HG03432 (cell line): ENCODE measurements at regions not wholly inside any gene's neighbourhood (a gene's known extent, or its start where the extent isn't known, plus 50 kb on each side); places are given as distances from the start of the nearest gene placed in this dataset.
"Not testable (repeated sequence)": the region's sequence is repeated elsewhere in the genome, so short reads cannot be mapped to it uniquely, and the experiment has no call there.

Source experiments
- ATAC-seq: cut with Tn5 transposase; IDR thresholded peaks from one replicate; pipeline ENCODE4 v1.9.1; 2021; ENCODE audit warnings: mild to moderate bottlenecking, moderate library complexity; ENCODE audit not compliant: unreplicated experiment

DNA sequence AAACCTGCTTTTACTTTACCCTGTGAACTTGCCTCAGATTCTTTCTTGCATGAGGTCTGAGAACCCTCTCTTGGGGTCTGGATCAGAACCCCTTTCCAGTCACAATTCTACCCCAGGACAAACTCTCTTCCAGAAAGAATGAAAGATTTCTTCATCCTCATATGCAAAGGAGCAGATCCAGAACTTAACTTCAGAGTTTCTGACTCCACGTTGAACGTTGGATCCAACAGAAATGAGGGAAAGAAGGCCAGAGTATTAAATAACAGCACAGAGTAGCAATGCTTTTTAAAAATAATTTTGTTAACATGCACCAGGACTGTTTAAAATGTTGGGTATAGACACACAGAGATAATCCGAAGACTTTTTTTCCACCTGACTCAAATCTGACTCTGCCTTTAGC, 632.9 kb upstream of the AUTS2 start:
- no peak for ATAC-seq

GRCh38 chr7:68967598-68967997, 630.7 kb upstream of the AUTS2 start:
- ATAC-seq, result no peak

GRCh38 chr7:68969571-68969970, 628.7 kb upstream of the AUTS2 start:
- ATAC-seq, result no peak

GRCh38 chr7:68971634-68972340, 626.5 kb upstream of the AUTS2 start:
- no peak for ATAC-seq

GRCh38 chr7:68977385-68978055, 620.8 kb upstream of the AUTS2 start:
- no peak for ATAC-seq

DNA sequence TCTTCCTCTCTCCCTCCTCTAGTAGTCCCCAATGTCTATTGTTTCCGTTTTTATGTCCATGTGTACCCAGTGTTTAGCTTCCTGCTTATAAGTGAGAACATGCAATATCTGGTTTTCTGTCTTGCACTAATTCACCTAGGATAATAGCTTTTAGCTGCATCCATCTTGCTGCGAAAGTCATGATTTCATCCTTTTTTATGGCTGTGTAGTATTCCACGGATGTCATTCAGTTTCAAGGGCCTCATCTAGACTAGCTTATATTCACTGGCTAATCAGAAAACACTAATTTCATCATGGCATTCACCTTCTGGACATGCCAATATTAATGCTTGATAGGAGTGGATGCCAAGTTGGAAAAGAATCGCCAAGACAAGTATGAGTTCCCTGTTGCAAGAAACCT, 619.6 kb upstream of the AUTS2 start:
- no peak for ATAC-seq

DNA sequence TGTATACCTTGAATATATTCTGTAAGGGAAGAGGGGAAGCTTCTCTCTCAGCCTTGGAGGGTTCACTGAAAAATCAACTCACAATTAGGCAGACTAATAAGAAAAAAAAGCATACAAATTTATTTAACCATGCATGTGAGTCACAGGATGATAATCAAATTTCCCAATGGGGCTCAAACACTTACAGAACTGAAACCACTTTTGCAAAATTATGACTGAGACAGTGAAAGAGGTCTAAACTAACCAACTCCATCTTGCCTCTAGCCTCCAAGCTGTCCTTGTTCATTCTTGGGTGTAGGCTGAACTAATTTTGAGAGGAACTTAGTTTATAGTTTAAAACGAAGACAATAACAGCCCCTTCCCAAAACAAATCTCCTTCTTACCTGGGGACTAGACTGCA, 618.3 kb upstream of the AUTS2 start:
- no peak for ATAC-seq

DNA sequence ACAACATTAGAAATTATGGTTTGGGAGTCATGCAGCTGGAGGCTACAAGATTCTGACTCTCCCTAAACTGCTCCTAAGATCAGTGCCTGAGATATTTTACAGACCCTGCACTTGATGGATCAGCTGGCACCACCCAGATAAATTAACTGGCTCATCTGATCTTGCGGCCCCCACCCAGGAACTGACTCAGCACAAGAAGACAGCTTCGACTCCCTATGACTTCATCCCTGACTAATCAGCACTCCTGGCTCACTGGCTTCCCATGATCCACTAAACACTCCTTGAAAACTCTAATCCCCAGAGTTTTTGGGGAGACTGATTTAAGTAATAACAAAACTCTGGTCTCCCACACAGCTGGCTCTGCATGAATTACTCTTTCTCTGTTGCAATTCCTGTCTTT, 617.8 kb upstream of the AUTS2 start:
- ATAC-seq, result not testable (repeated sequence)

GRCh38 chr7:68984306-68984705, 614.0 kb upstream of the AUTS2 start:
- no peak for ATAC-seq

GRCh38 chr7:68994841-68995240, 603.4 kb upstream of the AUTS2 start:
- no peak for ATAC-seq

DNA sequence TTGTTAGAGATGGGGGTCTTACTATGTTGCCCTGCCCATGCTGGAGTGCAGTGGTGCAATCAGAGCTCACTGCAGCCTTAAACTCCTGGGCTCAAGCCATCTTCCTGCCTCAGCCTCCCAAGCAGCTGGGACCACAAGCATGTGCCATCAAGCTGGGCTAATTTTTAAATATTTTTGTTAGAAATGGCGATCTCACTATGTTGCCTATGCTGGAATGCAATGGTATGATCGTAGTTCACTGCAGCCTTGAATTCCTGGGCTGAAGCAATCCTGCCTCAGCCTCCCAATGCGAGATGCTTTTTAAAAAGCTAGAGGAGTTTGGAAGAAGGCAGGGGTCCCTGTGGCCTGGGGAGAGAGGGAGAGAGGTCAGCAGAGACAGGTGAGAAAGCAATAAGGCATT, 600.1 kb upstream of the AUTS2 start:
- no peak for ATAC-seq

DNA sequence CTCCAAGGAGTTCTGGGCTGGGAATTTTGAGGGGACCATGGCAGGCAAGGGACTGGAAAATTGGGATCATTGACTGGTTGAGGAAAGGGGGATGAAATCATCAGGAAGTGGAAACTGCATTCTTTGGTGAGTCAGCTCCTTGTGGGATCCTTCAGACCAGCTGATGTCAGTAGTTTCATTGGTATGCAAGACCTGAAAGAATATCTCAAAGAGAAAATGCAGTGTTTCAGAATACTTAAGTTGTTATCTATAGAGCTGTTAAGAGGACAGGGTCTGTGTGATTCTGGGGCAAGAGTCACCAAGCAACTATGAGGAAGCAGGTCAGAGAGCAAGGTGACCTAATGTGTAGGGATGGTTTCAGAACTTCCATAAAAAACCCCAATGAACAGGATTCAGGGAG, 595.9 kb upstream of the AUTS2 start:
- no peak for ATAC-seq

DNA sequence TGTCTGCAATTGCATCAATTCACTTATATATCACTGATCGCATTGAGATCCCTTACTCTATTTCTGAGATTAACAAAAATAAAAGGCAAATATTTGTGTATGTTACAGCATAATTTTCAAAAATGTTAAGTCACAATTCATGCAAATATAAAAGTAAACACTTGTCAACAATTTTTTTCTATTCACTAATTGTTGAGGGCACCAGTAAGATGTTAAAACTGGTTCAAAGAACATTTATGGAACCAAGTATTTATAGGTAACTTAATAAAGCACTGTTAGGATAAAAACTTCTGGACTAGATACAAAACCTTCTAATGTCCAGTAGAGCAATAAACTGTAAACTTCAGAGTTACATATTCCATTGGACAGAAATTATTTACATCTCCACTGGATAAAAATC, 586.1 kb upstream of the AUTS2 start:
- no peak for ATAC-seq

DNA sequence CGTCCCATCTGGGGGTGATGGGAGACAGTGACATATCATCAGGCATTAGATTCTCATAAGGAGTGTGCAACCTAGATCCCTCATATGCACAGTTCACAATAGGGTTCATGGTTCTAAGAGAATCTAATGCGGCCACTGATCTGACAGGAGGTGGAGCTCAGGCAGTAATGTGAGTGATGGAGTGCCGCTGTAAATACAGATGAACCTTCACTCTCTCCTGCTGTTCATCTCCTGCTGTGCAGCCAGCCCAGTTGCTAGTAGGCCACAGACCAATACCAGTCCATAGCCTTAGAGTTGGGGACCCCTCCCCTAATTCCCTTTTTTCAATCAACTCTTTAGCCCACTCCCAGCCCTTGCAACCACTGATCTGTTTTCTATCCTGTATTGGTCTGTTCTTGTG, 581.1 kb upstream of the AUTS2 start:
- ATAC-seq, result no peak

- no peak for ATAC-seq
Observed at GRCh38 chr7:69018200-69018599, 580.1 kb upstream of the AUTS2 start.

GRCh38 chr7:69019437-69019836, 578.8 kb upstream of the AUTS2 start:
- ATAC-seq, result no peak

DNA sequence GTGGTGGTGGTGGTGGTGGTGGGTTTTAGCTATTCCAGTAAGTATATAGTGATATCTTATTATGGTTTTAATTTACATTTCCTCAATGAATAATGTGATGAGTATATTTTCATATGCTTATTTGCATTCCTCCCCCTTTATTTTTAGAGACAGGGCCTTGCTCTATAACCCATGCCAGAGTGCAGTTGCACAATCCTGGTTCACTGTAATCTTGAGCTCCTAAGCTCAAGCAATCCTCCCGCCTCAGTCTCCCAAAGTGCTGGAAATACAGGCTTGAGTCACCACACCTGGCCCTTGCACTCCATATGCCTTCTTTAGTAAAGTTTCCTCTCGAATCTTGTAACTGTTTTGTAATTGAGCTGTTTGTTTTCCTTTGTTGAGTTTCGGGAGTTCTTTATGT, 577.7 kb upstream of the AUTS2 start:
- ATAC-seq, result no peak

GRCh38 chr7:69025249-69025648, 573.0 kb upstream of the AUTS2 start:
- ATAC-seq, result no peak

DNA sequence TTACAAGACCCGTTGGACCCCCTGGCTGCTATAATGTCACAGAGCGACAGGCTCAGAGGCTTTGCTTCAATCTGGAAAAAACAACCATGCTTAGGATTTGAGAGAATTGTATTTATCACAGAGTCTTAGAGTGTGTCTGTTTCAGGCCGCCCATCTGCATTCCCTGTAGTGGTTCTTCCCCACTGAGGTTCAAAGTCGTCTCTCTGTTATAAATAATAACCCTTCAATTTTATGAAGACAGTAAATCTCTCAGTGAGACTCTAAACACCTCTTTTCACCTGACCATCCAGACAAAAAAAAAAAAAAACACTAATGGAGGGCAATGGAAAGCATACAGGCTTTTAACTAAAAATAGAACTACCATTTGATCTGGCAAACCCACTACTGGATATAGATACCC, 565.4 kb upstream of the AUTS2 start:
- no peak for ATAC-seq

GRCh38 chr7:69035826-69036225, 562.4 kb upstream of the AUTS2 start:
- ATAC-seq, result no peak

- no peak for ATAC-seq
Observed at GRCh38 chr7:69036301-69036700, 562.0 kb upstream of the AUTS2 start.

GRCh38 chr7:69038915-69039314, 559.4 kb upstream of the AUTS2 start:
- no peak for ATAC-seq

DNA sequence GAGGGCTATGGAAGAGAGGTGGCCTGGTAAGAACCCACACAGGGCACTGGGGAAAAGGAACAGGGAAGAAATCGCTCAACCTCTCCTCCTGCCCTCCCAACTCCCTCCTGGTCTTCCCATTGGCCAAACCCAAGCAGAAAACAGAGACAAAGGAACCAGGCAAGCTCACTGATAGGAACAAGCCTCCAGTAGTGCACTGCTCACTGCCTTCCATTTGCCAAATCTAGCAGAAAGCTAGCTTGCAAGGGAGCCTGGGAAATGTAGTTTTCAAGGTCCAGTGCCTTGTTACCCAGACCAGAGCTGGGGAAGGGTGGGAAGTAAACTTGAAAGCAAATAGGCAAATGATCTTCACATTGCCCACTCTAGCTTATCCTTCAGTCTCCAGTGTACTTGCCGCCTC, 556.1 kb upstream of the AUTS2 start:
- no peak for ATAC-seq
